Spleen (tissue), 7 donors: ENCODE measurements at regions not wholly inside any gene's neighbourhood (a gene's known extent, or its start where the extent isn't known, plus 50 kb on each side); places are given as distances from the start of the nearest gene placed in this dataset.

ENCODE experiments used
- POLR2A ChIP-seq, 3 donors: fragments of 450-650 bp; IDR thresholded peaks; one replicate each; pipeline ENCODE4 v1.5.1; 2017; ENCODE audit warnings: antibody characterized with exemption in 3 of 3, mild to moderate bottlenecking in 1 of 3
- POLR2AphosphoS5 ChIP-seq, 3 donors: sonication (generic); formaldehyde crosslinking; IDR thresholded peaks; one replicate each; pipeline ENCODE4 v1.5.1; 2017; ENCODE audit warnings: antibody characterized with exemption in 3 of 3
- TF ChIP-seq, protein P1 (sequence below), 11 experiments: fragments of 200-600 bp in 7 of 11; fragments of 450-650 bp in 4 of 11; sonication (generic) in 4 of 11; IDR thresholded peaks in 8 of 11; conservative IDR thresholded peaks in 3 of 11; 1 replicate in 7 of 11; 2 replicates in 4 of 11; pipeline versions ENCODE4 v1.4.0 to v1.8.0; 2016 to 2021; ENCODE audit warnings: antibody characterized with exemption in 11 of 11, inconsistent platforms in 4 of 11, mild to moderate bottlenecking in 1 of 11
- donor health status: DM: no; HTN: no; CAD: no; lungs with moderate emphysema.
- donor health status: DM: no; HTN: no; CAD: no.
- donor health status: DM: no; HTN: no; CAD: no.

DNA sequence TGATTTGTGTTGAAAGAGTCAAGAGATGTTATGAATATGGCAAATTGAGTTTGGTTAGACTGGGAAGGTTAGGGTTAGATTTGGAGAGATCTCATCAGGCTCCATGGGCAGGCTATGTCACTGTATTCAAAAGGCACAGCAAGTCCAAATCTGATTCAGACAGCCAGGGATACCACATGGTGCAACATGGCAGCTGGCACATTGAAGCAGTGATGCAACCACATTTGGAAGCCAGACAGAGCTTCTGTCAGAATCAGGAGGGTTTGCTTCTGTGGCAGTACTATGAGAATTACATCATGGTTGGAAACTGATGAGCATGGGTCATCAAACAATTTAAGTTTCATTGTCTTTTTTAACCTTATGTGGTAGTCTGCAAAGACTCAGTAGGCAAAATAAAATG is 772.2 kb downstream of the SUCLG1 start:
- TF ChIP-seq POLR2A (IDR thresholded peaks at IDR 0.05) = no peak
- TF ChIP-seq, protein P1, sequence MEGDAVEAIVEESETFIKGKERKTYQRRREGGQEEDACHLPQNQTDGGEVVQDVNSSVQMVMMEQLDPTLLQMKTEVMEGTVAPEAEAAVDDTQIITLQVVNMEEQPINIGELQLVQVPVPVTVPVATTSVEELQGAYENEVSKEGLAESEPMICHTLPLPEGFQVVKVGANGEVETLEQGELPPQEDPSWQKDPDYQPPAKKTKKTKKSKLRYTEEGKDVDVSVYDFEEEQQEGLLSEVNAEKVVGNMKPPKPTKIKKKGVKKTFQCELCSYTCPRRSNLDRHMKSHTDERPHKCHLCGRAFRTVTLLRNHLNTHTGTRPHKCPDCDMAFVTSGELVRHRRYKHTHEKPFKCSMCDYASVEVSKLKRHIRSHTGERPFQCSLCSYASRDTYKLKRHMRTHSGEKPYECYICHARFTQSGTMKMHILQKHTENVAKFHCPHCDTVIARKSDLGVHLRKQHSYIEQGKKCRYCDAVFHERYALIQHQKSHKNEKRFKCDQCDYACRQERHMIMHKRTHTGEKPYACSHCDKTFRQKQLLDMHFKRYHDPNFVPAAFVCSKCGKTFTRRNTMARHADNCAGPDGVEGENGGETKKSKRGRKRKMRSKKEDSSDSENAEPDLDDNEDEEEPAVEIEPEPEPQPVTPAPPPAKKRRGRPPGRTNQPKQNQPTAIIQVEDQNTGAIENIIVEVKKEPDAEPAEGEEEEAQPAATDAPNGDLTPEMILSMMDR (IDR thresholded peaks at IDR 0.05 in 8 of 11, conservative IDR thresholded peaks at IDR 0.05 in 3 of 11) = no peak
- no peak for TF ChIP-seq POLR2AphosphoS5 (IDR thresholded peaks at IDR 0.05)
